Neural crest cell (in vitro differentiated cells): ENCODE measurements at regions not wholly inside any gene's neighbourhood (a gene's known extent, or its start where the extent isn't known, plus 50 kb on each side); places are given as distances from the start of the nearest gene placed in this dataset.
"Not testable (repeated sequence)": the region's sequence is repeated elsewhere in the genome, so short reads cannot be mapped to it uniquely, and the experiment has no call there.

ENCODE experiments used
- DNase-seq: peaks from one replicate; pipeline ENCODE4 v3.0.0; 2021; ENCODE audit warnings: low read depth, mixed read lengths, low spot score
- H3K27ac Mint-ChIP-seq: one replicate; pipeline ENCODE4 v1.8.0; 2021; ENCODE audit warnings: mild to moderate bottlenecking, mixed read lengths; ENCODE audit not compliant: unreplicated experiment
- H3K27me3 Mint-ChIP-seq: 2 replicates; pipeline ENCODE4 v1.8.0; 2021; ENCODE audit warnings: low read depth, mild to moderate bottlenecking, mixed read lengths
- H3K36me3 Mint-ChIP-seq: 2 replicates; pipeline ENCODE4 v1.8.0; 2021; ENCODE audit warnings: low read depth, mild to moderate bottlenecking, mixed read lengths
- H3K4me1 Mint-ChIP-seq: 2 replicates; pipeline ENCODE4 v1.8.0; 2021; ENCODE audit warnings: mixed read lengths
- H3K4me3 Mint-ChIP-seq: one replicate; pipeline ENCODE4 v1.8.0; 2021; ENCODE audit warnings: mild to moderate bottlenecking, mixed read lengths
- H3K9me3 Mint-ChIP-seq: 2 replicates; pipeline ENCODE4 v1.8.0; 2021; ENCODE audit warnings: mixed read lengths
- CTCF ChIP-seq: fragments of 200-600 bp; sonication (generic); conservative IDR thresholded peaks from 2 replicates; pipeline ENCODE4 v1.5.0; 2021; ENCODE audit warnings: antibody characterized with exemption, mild to moderate bottlenecking

- no peak overlapping the region for H3K27ac Mint-ChIP-seq
Measured at GRCh38 chr1:100646001-100646400, 73.5 kb upstream of the VCAM1 start.

GRCh38 chr1:100649146-100649545 lies 70.4 kb upstream of the VCAM1 start:
- Mint-ChIP-seq H3K4me1 (no peaks in the 10 kb centered on the region), H3K36me3 (peaks cover 2% of the 10 kb centered on the region), H3K4me3 (no peak overlapping the region), H3K27ac (no peak overlapping the region), H3K9me3 (peaks cover 18% of the 10 kb centered on the region), H3K27me3 (peaks cover 7% of the 10 kb centered on the region)
- no peak for TF ChIP-seq CTCF
- no peak for DNase-seq

More at GRCh38 chr1:100646001-100646400, 73.5 kb upstream of the VCAM1 start:
- Mint-ChIP-seq H3K36me3 (peaks cover 2% of the 10 kb centered on the region), H3K9me3 (peaks cover 15% of the 10 kb centered on the region), H3K4me1 (no peaks in the 10 kb centered on the region), H3K27me3 (peaks cover 4% of the 10 kb centered on the region), H3K4me3 (no peak overlapping the region)
- no peak for DNase-seq
- no peak for TF ChIP-seq CTCF

- Mint-ChIP-seq H3K27ac (no peak overlapping the region), H3K4me3 (no peak overlapping the region), H3K9me3 (peaks cover 3% of the 10 kb centered on the region), H3K36me3 (no peaks in the 10 kb centered on the region), H3K27me3 (peaks cover 3% of the 10 kb centered on the region), H3K4me1 (no peaks in the 10 kb centered on the region)
- DNase-seq: no peak
- no peak for TF ChIP-seq CTCF
Measured at GRCh38 chr1:100657876-100658715, 61.4 kb upstream of the VCAM1 start.

- no peaks in the 10 kb centered on the region for H3K36me3 Mint-ChIP-seq
- H3K4me1 Mint-ChIP-seq: no peaks in the 10 kb centered on the region
- peaks cover 2% of the 10 kb centered on the region for H3K9me3 Mint-ChIP-seq
- TF ChIP-seq CTCF: no peak
- H3K27ac Mint-ChIP-seq: no peak overlapping the region
- no peak overlapping the region for H3K4me3 Mint-ChIP-seq
- no peak for DNase-seq
- H3K27me3 Mint-ChIP-seq: peaks cover 3% of the 10 kb centered on the region
Measured at GRCh38 chr1:100658716-100659026, 60.9 kb upstream of the VCAM1 start.

- DNase-seq: no peak
- Mint-ChIP-seq H3K36me3 (no peaks in the 10 kb centered on the region), H3K4me1 (no peaks in the 10 kb centered on the region), H3K9me3 (peaks cover 4% of the 10 kb centered on the region), H3K27me3 (peaks cover 3% of the 10 kb centered on the region), H3K27ac (no peak overlapping the region), H3K4me3 (no peak overlapping the region)
- no peak for TF ChIP-seq CTCF
Measured at GRCh38 chr1:100661176-100661575, 58.4 kb upstream of the VCAM1 start.

- H3K36me3 Mint-ChIP-seq, H3K4me1 Mint-ChIP-seq, DNase-seq, H3K27ac Mint-ChIP-seq, H3K4me3 Mint-ChIP-seq, H3K9me3 Mint-ChIP-seq, H3K27me3 Mint-ChIP-seq: not testable (repeated sequence)
Measured at GRCh38 chr1:100668494-100668893, 51.0 kb upstream of the VCAM1 start.
